Body of pancreas (tissue), 4 donors: ENCODE measurements at regions not wholly inside any gene's neighbourhood (a gene's known extent, or its start where the extent isn't known, plus 50 kb on each side); places are given as distances from the start of the nearest gene placed in this dataset.

ENCODE experiments used
- POLR2A ChIP-seq, 3 donors: fragments of 450-650 bp; IDR thresholded peaks; one replicate each; pipeline ENCODE4 v1.6.1; 2016; ENCODE audit warnings: antibody characterized with exemption in 3 of 3, mild to moderate bottlenecking in 2 of 3
- TF ChIP-seq, protein P1 (sequence below), 7 experiments: fragments of 450-650 bp in 4 of 7; fragments of 200-600 bp in 3 of 7; sonication (generic) in 3 of 7; IDR thresholded peaks; one replicate each; pipeline ENCODE4 v1.5.1; 2016 to 2019; ENCODE audit warnings: antibody characterized with exemption in 7 of 7

DNA sequence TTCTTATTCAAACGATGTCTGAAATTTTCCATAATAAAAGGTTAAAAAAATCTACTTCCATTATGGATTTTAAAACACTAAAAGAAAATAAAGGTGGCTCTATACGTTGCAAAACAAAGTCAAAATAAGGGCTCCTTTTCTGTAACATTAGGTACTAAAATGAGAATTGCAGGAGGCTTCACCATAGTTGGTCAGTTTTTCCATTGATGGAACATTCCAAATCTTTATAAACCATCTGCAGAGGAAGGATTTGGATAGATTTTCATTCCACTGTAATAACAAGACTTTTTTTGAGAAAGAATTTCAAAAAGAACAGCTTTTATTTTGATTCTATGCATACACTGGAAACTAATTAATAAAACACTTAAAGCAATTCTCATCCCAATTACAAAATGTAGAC, 145.6 kb downstream of the LURAP1L start:
- no peak for TF ChIP-seq POLR2A (IDR thresholded peaks at IDR 0.05)
- TF ChIP-seq, protein P1, sequence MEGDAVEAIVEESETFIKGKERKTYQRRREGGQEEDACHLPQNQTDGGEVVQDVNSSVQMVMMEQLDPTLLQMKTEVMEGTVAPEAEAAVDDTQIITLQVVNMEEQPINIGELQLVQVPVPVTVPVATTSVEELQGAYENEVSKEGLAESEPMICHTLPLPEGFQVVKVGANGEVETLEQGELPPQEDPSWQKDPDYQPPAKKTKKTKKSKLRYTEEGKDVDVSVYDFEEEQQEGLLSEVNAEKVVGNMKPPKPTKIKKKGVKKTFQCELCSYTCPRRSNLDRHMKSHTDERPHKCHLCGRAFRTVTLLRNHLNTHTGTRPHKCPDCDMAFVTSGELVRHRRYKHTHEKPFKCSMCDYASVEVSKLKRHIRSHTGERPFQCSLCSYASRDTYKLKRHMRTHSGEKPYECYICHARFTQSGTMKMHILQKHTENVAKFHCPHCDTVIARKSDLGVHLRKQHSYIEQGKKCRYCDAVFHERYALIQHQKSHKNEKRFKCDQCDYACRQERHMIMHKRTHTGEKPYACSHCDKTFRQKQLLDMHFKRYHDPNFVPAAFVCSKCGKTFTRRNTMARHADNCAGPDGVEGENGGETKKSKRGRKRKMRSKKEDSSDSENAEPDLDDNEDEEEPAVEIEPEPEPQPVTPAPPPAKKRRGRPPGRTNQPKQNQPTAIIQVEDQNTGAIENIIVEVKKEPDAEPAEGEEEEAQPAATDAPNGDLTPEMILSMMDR (IDR thresholded peaks at IDR 0.05) = no peak
